ENCODE measurements at regions not wholly inside any gene's neighbourhood (a gene's known extent, or its start where the extent isn't known, plus 50 kb on each side); places are given as distances from the start of the nearest gene placed in this dataset.

DNA sequence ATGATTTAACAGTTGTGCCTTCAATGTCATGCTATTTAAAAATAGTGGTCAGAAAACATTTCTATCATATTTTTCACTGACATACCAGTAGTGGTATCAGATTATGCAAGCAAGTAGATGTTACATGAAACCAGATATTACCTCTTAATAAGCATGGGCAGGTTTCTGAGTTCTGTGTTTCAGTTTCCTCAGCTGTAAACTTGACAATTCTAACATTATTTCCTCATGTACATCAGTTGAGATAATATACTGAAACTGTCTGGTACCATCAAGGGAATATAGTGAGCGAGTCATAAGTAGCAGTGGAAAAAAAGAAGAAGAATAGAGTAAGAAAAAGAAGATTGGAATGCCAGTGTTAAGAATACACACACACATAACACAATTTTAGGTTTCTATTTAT, 477.9 kb upstream of the MANEA start:
- TF ChIP-seq ZBTB4 (CRISPR knock-in tag; IDR thresholded peaks at IDR 0.05; ENCODE audit: borderline replicate concordance), result no peak
- no peak for TF ChIP-seq ZNF33A (CRISPR knock-in tag; IDR thresholded peaks at IDR 0.05; ENCODE audit: borderline replicate concordance)
- TF ChIP-seq ARNT (IDR thresholded peaks at IDR 0.05), result no peak
- no peak for TF ChIP-seq MED13 (CRISPR knock-in tag; IDR thresholded peaks at IDR 0.05)
- TF ChIP-seq ZNF224 (CRISPR knock-in tag; IDR thresholded peaks at IDR 0.05), result no peak
- TF ChIP-seq TAF1 (CRISPR knock-in tag; IDR thresholded peaks at IDR 0.05), result no peak
- no peak for TF ChIP-seq FOXM1 (CRISPR knock-in tag; IDR thresholded peaks at IDR 0.05)
- no peak for TF ChIP-seq CC2D1A (CRISPR knock-in tag; IDR thresholded peaks at IDR 0.05)
- TF ChIP-seq, protein P1, sequence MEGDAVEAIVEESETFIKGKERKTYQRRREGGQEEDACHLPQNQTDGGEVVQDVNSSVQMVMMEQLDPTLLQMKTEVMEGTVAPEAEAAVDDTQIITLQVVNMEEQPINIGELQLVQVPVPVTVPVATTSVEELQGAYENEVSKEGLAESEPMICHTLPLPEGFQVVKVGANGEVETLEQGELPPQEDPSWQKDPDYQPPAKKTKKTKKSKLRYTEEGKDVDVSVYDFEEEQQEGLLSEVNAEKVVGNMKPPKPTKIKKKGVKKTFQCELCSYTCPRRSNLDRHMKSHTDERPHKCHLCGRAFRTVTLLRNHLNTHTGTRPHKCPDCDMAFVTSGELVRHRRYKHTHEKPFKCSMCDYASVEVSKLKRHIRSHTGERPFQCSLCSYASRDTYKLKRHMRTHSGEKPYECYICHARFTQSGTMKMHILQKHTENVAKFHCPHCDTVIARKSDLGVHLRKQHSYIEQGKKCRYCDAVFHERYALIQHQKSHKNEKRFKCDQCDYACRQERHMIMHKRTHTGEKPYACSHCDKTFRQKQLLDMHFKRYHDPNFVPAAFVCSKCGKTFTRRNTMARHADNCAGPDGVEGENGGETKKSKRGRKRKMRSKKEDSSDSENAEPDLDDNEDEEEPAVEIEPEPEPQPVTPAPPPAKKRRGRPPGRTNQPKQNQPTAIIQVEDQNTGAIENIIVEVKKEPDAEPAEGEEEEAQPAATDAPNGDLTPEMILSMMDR (CRISPR knock-in tag; IDR thresholded peaks at IDR 0.05), result no peak
- no peak for TF ChIP-seq KLF9 (CRISPR knock-in tag; IDR thresholded peaks at IDR 0.05; ENCODE audit: low read depth)
- TF ChIP-seq GABPA (IDR thresholded peaks at IDR 0.05; ENCODE audit: low read depth, low read length), result no peak
- TF ChIP-seq GABPA (CRISPR knock-in tag; IDR thresholded peaks at IDR 0.05; ENCODE audit: low read depth), result no peak
- no peak for TF ChIP-seq ZNF879 (CRISPR knock-in tag; IDR thresholded peaks at IDR 0.05)
- no peak for TF ChIP-seq FOXA3 (CRISPR knock-in tag; IDR thresholded peaks at IDR 0.05)
